ENCODE measurements at regions not wholly inside any gene's neighbourhood (a gene's known extent, or its start where the extent isn't known, plus 50 kb on each side); places are given as distances from the start of the nearest gene placed in this dataset.

- no peaks in the 10 kb centered on the region for H3K4me1 ChIP-seq (ENCODE audit: insufficient read depth, low read length, poor library complexity, severe bottlenecking)
- TF ChIP-seq CTCF (conservative IDR thresholded peaks at IDR 0.05; ENCODE audit: low read depth, low read length) (no peak), EZH2 (IDR thresholded peaks at IDR 0.05; ENCODE audit: borderline replicate concordance, low read depth, low read length, poor library complexity, severe bottlenecking) (no peak)
- BruUV-seq (replicated peaks) = no TSS peak
- no peak overlapping the region for H3K27ac ChIP-seq (ENCODE audit: low read depth, low read length, poor library complexity, severe bottlenecking)
- no peaks in the 10 kb centered on the region for H3K36me3 ChIP-seq (ENCODE audit: insufficient read depth, low read length, poor library complexity, severe bottlenecking)
- intact Hi-C loops (cut with micrococcal nuclease; ENCODE audit: unreplicated experiment) = no loop called here
- H3K9me3 ChIP-seq (ENCODE audit: low read depth, low read length, poor library complexity, severe bottlenecking) = no peaks in the 10 kb centered on the region
- ChIA-PET POLR2A (ENCODE audit: low non-redundant PET) (no interaction called here), CTCF (no interaction called here)
- no peaks in the 10 kb centered on the region for H3K27me3 ChIP-seq (replicated peaks; ENCODE audit: insufficient read depth, low read depth, low read length, poor library complexity)
- DNase-seq (ENCODE audit: low spot score) = no peak
- no peak overlapping the region for H3K4me3 ChIP-seq (ENCODE audit: low read depth, low read length, poor library complexity, severe bottlenecking)
Observed at GRCh38 chr21:28445141-28445830, 547.4 kb downstream of the LTN1 start.

GRCh38 chr21:28444557-28444956 is 548.1 kb downstream of the LTN1 start:
- CTCF ChIA-PET = no interaction called here
- Histone ChIP-seq H3K9me3 (ENCODE audit: low read depth, low read length, poor library complexity, severe bottlenecking) (no peaks in the 10 kb centered on the region), H3K4me3 (ENCODE audit: low read depth, low read length, poor library complexity, severe bottlenecking) (no peak overlapping the region), H3K27me3 (replicated peaks; ENCODE audit: insufficient read depth, low read depth, low read length, poor library complexity) (no peaks in the 10 kb centered on the region), H3K4me1 (ENCODE audit: insufficient read depth, low read length, poor library complexity, severe bottlenecking) (no peaks in the 10 kb centered on the region), H3K36me3 (ENCODE audit: insufficient read depth, low read length, poor library complexity, severe bottlenecking) (no peaks in the 10 kb centered on the region), H3K27ac (ENCODE audit: low read depth, low read length, poor library complexity, severe bottlenecking) (no peak overlapping the region)
- TF ChIP-seq EZH2 (IDR thresholded peaks at IDR 0.05; ENCODE audit: borderline replicate concordance, low read depth, low read length, poor library complexity, severe bottlenecking) (no peak), CTCF (conservative IDR thresholded peaks at IDR 0.05; ENCODE audit: low read depth, low read length) (no peak)
- DNase-seq (ENCODE audit: low spot score) = no peak
- intact Hi-C loops (cut with micrococcal nuclease; ENCODE audit: unreplicated experiment) = no loop called here
- POLR2A ChIA-PET (ENCODE audit: low non-redundant PET) = no interaction called here
- no TSS peak for BruUV-seq (replicated peaks)

- intact Hi-C loops (cut with micrococcal nuclease; ENCODE audit: unreplicated experiment) = no loop called here
- no peaks in the 10 kb centered on the region for H3K36me3 ChIP-seq (ENCODE audit: insufficient read depth, low read length, poor library complexity, severe bottlenecking)
- BruUV-seq (replicated peaks) = no TSS peak
- H3K4me1 ChIP-seq (ENCODE audit: insufficient read depth, low read length, poor library complexity, severe bottlenecking) = no peaks in the 10 kb centered on the region
- H3K9me3 ChIP-seq (ENCODE audit: low read depth, low read length, poor library complexity, severe bottlenecking) = no peaks in the 10 kb centered on the region
- ChIA-PET POLR2A (ENCODE audit: low non-redundant PET) (no interaction called here), CTCF (no interaction called here)
- DNase-seq (ENCODE audit: low spot score) = no peak
- no peaks in the 10 kb centered on the region for H3K27me3 ChIP-seq (replicated peaks; ENCODE audit: insufficient read depth, low read depth, low read length, poor library complexity)
- TF ChIP-seq CTCF (conservative IDR thresholded peaks at IDR 0.05; ENCODE audit: low read depth, low read length) (no peak), EZH2 (IDR thresholded peaks at IDR 0.05; ENCODE audit: borderline replicate concordance, low read depth, low read length, poor library complexity, severe bottlenecking) (no peak)
- H3K27ac ChIP-seq (ENCODE audit: low read depth, low read length, poor library complexity, severe bottlenecking) = no peak overlapping the region
- H3K4me3 ChIP-seq (ENCODE audit: low read depth, low read length, poor library complexity, severe bottlenecking) = no peak overlapping the region
Observed at GRCh38 chr21:28444111-28444510, 548.6 kb downstream of the LTN1 start.

Measured in A673 (cell line).